SU-DHL-6 (cell line): ENCODE measurements at regions not wholly inside any gene's neighbourhood (a gene's known extent, or its start where the extent isn't known, plus 50 kb on each side); places are given as distances from the start of the nearest gene placed in this dataset.

Source experiments
- H2AFZ ChIP-seq: fragments of 200-600 bp; sonication (generic); 2 replicates; pipeline ENCODE4 v1.6.1; 2014; ENCODE audit warnings: low read depth, mild to moderate bottlenecking, moderate library complexity, mixed read lengths, antibody characterized with exemption, low read length; ENCODE audit not compliant: severe bottlenecking
- H3F3A ChIP-seq: fragments of 200-600 bp; shearing (Covaris generic); 2 replicates; pipeline ENCODE4 v1.6.0; 2016; ENCODE audit warnings: antibody characterized with exemption, mild to moderate bottlenecking; ENCODE audit not compliant: insufficient read depth
- H3K27ac ChIP-seq: fragments of 200-600 bp; sonication (generic); 2 replicates; pipeline ENCODE4 v1.5.1; 2016; ENCODE audit warnings: low read depth, mild to moderate bottlenecking, low read length, moderate library complexity, mixed read lengths
- H3K27me3 ChIP-seq: fragments of 200-600 bp; sonication (generic), shearing (Covaris generic); 2 replicates; pipeline ENCODE4 v1.6.0; 2014; ENCODE audit warnings: mild to moderate bottlenecking, low read length
- H3K36me3 ChIP-seq: fragments of 200-600 bp; sonication (generic); 2 replicates; pipeline ENCODE4 v1.6.1; 2014; ENCODE audit warnings: mild to moderate bottlenecking, low read length, mixed read lengths
- H3K4me2 ChIP-seq: fragments of 300-600, 200-600 bp; shearing (Covaris generic), sonication (generic); 2 replicates; pipeline ENCODE4 v1.6.0; 2014; ENCODE audit warnings: low read length, low read depth, mild to moderate bottlenecking; ENCODE audit not compliant: poor library complexity, severe bottlenecking
- H3K4me3 ChIP-seq: fragments of 200-600 bp; sonication (generic); 2 replicates; pipeline ENCODE4 v1.5.1; 2014; ENCODE audit warnings: antibody characterized with exemption, low read length, mild to moderate bottlenecking, mixed read lengths; ENCODE audit not compliant: insufficient read depth, poor library complexity, severe bottlenecking
- H3K79me2 ChIP-seq: fragments of 200-600 bp; sonication (generic); 2 replicates; pipeline ENCODE4 v1.6.1; 2014; ENCODE audit warnings: mild to moderate bottlenecking, low read length, moderate library complexity; ENCODE audit not compliant: insufficient read depth
- H3K9ac ChIP-seq: fragments of 200-600 bp; sonication (generic); 2 replicates; pipeline ENCODE4 v1.7.0; 2014; ENCODE audit warnings: mild to moderate bottlenecking, low read length
- H3K9me2 ChIP-seq: fragments of 200-600 bp; sonication (generic); replicated peaks from 2 replicates; pipeline ENCODE4 v1.6.1; 2014; ENCODE audit warnings: low read length; ENCODE audit not compliant: insufficient read depth
- H3K9me3 ChIP-seq: fragments of 200-600 bp; sonication (generic); 2 replicates; pipeline ENCODE4 v1.6.1; 2014; ENCODE audit warnings: low read length, mixed read lengths; ENCODE audit not compliant: insufficient read depth
- H4K20me1 ChIP-seq: fragments of 200-600 bp; sonication (generic); 2 replicates; pipeline ENCODE4 v1.6.1; 2014; ENCODE audit warnings: low read depth, mild to moderate bottlenecking, antibody characterized with exemption, low read length, moderate library complexity, mixed read lengths
- EZH2phosphoT487 ChIP-seq: fragments of 200-600 bp; sonication (generic), shearing (Covaris generic); conservative IDR thresholded peaks from 2 replicates; pipeline ENCODE4 v1.6.1; 2018; ENCODE audit warnings: mild to moderate bottlenecking, antibody characterized with exemption, low read length, moderate library complexity, mixed read lengths
- TF ChIP-seq, protein P1 (sequence below): fragments of 200-600 bp; sonication (generic); IDR thresholded peaks from one replicate; pipeline ENCODE4 v1.5.1; 2017; ENCODE audit warnings: antibody characterized with exemption, mild to moderate bottlenecking, low read length, moderate library complexity; ENCODE audit not compliant: insufficient read depth, poor library complexity, severe bottlenecking

DNA sequence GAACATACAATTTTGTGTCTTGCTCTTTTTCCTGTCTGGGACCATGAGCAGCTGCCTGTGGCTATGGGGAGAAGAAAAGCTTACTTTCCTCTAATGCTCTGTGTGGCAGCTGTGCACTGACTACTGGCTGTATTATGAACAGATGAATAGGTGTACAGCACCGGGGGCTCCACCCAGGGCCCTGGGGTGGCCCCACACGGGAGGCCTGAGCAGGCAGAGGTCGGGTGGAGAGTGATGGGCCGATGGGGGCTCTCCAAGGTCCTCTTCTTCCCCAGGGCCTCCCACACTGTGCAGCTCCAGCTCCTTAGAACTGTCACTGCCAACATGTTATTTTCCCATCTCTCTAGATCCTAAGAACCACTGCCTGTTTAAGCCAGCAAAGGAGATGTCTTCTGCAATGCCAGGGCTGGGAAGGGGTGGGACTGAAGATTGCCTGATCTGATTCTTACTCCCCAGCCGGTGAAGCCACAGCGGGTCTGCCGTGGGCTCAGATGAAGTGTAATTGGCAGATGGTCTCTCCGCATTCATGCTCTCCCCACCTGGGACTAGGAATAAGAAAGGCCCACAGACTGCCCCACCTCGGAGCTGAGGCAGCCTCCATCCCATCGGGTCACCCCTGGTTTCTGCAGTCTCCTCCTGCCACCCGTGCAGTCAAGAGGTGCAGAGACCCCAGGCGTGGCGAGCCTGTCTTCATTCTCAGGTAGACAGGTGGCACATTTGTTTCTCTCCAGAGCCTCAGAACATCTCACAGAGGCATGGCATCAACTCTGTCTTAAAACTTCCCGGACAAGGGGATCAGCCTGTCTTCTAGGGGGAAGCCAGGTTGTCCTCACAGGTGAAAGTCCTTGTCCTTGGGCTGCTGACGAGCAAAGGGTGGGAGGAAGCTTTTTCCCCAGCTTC is 186.5 kb upstream of the GALNT2 start:
- Histone ChIP-seq H2AFZ (no peak overlapping the region), H3K79me2 (no peaks in the 10 kb centered on the region), H3K4me3 (no peak overlapping the region), H4K20me1 (no peaks in the 10 kb centered on the region), H3F3A (no peaks in the 10 kb centered on the region), H3K36me3 (no peaks in the 10 kb centered on the region), H3K4me2 (no peak overlapping the region), H3K27ac (no peak overlapping the region), H3K9ac (no peak overlapping the region), H3K27me3 (no peaks in the 10 kb centered on the region), H3K9me3 (no peaks in the 10 kb centered on the region), H3K9me2 (no peaks in the 10 kb centered on the region)
- TF ChIP-seq, protein P1, sequence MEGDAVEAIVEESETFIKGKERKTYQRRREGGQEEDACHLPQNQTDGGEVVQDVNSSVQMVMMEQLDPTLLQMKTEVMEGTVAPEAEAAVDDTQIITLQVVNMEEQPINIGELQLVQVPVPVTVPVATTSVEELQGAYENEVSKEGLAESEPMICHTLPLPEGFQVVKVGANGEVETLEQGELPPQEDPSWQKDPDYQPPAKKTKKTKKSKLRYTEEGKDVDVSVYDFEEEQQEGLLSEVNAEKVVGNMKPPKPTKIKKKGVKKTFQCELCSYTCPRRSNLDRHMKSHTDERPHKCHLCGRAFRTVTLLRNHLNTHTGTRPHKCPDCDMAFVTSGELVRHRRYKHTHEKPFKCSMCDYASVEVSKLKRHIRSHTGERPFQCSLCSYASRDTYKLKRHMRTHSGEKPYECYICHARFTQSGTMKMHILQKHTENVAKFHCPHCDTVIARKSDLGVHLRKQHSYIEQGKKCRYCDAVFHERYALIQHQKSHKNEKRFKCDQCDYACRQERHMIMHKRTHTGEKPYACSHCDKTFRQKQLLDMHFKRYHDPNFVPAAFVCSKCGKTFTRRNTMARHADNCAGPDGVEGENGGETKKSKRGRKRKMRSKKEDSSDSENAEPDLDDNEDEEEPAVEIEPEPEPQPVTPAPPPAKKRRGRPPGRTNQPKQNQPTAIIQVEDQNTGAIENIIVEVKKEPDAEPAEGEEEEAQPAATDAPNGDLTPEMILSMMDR: no peak
- TF ChIP-seq EZH2phosphoT487: no peak

DNA sequence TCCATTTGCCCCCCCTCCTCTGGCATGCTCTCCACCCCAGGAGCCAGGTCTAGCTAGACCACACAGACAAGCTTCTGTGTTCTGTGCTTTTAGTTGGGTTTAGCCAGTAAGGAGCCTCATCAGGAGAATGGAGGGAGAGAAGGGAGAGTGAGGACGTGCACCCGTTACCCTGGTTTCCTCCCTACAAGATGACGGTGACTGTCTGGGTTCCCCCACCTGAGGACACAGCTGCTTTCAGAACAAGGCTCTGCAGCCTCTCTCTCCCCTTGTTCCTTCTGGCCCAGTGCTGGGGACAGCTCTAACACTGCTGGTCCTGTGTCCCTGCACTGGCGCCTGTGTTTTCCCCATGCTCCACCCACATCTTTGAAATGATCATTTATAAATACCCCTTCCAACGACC is 184.4 kb upstream of the GALNT2 start:
- Histone ChIP-seq H2AFZ (no peak overlapping the region), H3K27me3 (no peaks in the 10 kb centered on the region), H3K36me3 (no peaks in the 10 kb centered on the region)

GRCh38 chr1:229883504-229884200 is 183.4 kb upstream of the GALNT2 start:
- no peak overlapping the region for H3K9ac ChIP-seq
- H3K36me3 ChIP-seq: no peaks in the 10 kb centered on the region
- no peaks in the 10 kb centered on the region for H4K20me1 ChIP-seq
- H3K9me2 ChIP-seq: no peaks in the 10 kb centered on the region
- H3K4me2 ChIP-seq: no peak overlapping the region
- no peak for TF ChIP-seq EZH2phosphoT487
- TF ChIP-seq, protein P1: no peak
- no peaks in the 10 kb centered on the region for H3K9me3 ChIP-seq
- H3K4me3 ChIP-seq: no peak overlapping the region
- H3K79me2 ChIP-seq: no peaks in the 10 kb centered on the region
- H3K27ac ChIP-seq: no peak overlapping the region
- H2AFZ ChIP-seq: no peak overlapping the region
- H3K27me3 ChIP-seq: no peaks in the 10 kb centered on the region
- H3F3A ChIP-seq: no peaks in the 10 kb centered on the region

More for the DNA sequence above, 184.4 kb upstream of the GALNT2 start:
- H3K4me3 ChIP-seq: no peak overlapping the region
- H3K79me2 ChIP-seq: no peaks in the 10 kb centered on the region
- no peak overlapping the region for H3K9ac ChIP-seq
- TF ChIP-seq, protein P1: no peak
- TF ChIP-seq EZH2phosphoT487: no peak
- H4K20me1 ChIP-seq: no peaks in the 10 kb centered on the region
- no peak overlapping the region for H3K27ac ChIP-seq
- H3K9me3 ChIP-seq: no peaks in the 10 kb centered on the region
- no peak overlapping the region for H3K4me2 ChIP-seq
- no peaks in the 10 kb centered on the region for H3F3A ChIP-seq
- no peaks in the 10 kb centered on the region for H3K9me2 ChIP-seq
